ENCODE measurements at regions not wholly inside any gene's neighbourhood (a gene's known extent, or its start where the extent isn't known, plus 50 kb on each side); places are given as distances from the start of the nearest gene placed in this dataset.

DNA sequence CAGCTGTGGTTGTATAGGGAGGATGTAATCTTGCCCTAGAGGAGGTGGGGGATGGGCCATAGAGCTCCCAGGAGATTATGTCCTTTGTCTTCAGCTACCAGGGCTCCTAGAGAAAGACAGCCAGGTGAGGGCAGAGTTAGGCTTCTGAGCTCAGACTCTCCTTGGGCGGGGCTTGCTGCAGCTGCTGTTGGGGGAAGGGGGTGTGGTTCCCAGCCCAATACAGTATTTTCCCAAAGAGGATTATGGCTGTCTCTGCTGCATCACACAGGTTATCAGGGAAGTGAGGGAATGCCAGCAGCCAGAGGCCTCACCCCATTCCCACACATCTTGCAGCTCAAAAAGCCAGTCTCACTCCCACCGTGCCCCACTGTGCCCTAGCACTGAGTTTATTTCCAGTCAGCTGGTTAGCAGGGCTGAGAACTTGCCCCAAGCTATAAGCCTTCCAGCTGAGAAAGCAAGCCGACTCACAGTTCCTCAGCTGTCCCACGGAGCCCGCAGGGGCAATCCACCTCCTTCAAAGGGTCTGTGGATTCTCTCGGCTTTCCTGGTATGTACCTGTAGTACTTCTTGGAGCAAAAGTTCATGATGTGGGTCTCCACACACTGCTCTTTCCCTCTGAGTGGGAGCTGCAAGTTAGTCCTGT lies 217.3 kb upstream of the CPNE8 start:
- Histone ChIP-seq H3K14ac (ENCODE audit: low read length in 2 of 2) (no peak overlapping the region), H3K27ac (ENCODE audit: low read length, poor library complexity, severe bottlenecking) (no peak overlapping the region), H3K79me1 (replicated peaks; ENCODE audit: low read length, poor library complexity, severe bottlenecking) (no peaks in the 10 kb centered on the region), H2BK5ac (ENCODE audit: low read depth, low read length, poor library complexity, severe bottlenecking) (no peak overlapping the region), H4K91ac (ENCODE audit: low read length) (no peak overlapping the region), H2AK5ac (ENCODE audit: low read length, severe bottlenecking) (no peak overlapping the region), H3K23ac (ENCODE audit: low read length in 2 of 2) (no peak overlapping the region), H2BK120ac (ENCODE audit: low read depth, low read length) (no peak overlapping the region), H3K4me2 (ENCODE audit: low read length, poor library complexity, severe bottlenecking) (no peak overlapping the region), H2AFZ (ENCODE audit: low read depth, low read length) (no peak overlapping the region), H3K27me3 (ENCODE audit: control insufficient read depth in 1 of 2, insufficient read depth in 1 of 2, low read length in 2 of 2) (no peaks in the 10 kb centered on the region), H2BK15ac (ENCODE audit: low read depth, poor library complexity, severe bottlenecking) (no peak overlapping the region), H3K9ac (ENCODE audit: low read length) (no peak overlapping the region), H3K4me1 (ENCODE audit: control insufficient read depth, insufficient read depth, low read depth, low read length) (no peaks in the 10 kb centered on the region), H2BK12ac (ENCODE audit: low read length in 2 of 2) (no peak overlapping the region), H4K8ac (ENCODE audit: low read length) (no peak overlapping the region), H3K4me3 (ENCODE audit: insufficient read depth in 1 of 2, low read depth in 1 of 2, low read length in 2 of 2) (no peak overlapping the region), H3K18ac (ENCODE audit: low read depth in 1 of 2, low read length in 2 of 2) (peak overlapping the region in 1 of 2 experiments; percentile 28), H3K4ac (ENCODE audit: low read depth in 1 of 2, low read length in 2 of 2) (no peak overlapping the region), H3K9me3 (ENCODE audit: control insufficient read depth, low read length) (no peaks in the 10 kb centered on the region), H3K36me3 (ENCODE audit: control insufficient read depth in 1 of 2, insufficient read depth in 2 of 2, low read depth in 1 of 2, low read length in 2 of 2) (no peaks in the 10 kb centered on the region)
- 71% methylated on average over 6 of the region's 6 CpGs for WGBS
- DNase-seq, result no peak

DNA sequence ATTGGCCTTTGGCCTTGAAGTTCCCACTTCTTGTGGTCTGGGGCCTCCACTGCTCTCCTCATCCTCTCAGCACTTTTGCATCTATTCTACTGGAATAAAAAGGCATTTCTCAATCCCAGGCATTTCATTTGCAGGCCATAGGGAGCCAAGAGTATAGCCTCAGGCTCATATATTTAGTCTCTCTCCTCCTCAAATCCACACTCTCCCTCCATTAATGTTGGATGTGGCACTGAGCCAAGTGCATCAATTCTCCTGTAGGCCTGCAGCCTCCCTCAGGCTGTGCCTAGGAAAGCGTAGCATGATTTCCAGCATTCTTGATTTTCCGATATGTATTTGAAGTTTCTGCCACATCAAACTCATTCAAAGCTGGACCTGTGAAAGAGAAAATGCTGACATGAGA lies 211.5 kb upstream of the CPNE8 start:
- Histone ChIP-seq H3K4me1 (ENCODE audit: control insufficient read depth, insufficient read depth, low read depth, low read length) (no peaks in the 10 kb centered on the region), H3K27me3 (ENCODE audit: control insufficient read depth in 1 of 2, insufficient read depth in 1 of 2, low read length in 2 of 2) (no peaks in the 10 kb centered on the region), H3K4ac (ENCODE audit: low read depth in 1 of 2, low read length in 2 of 2) (no peak overlapping the region), H3K18ac (ENCODE audit: low read depth in 1 of 2, low read length in 2 of 2) (no peak overlapping the region), H2BK15ac (ENCODE audit: low read depth, poor library complexity, severe bottlenecking) (no peak overlapping the region), H3K36me3 (ENCODE audit: control insufficient read depth in 1 of 2, insufficient read depth in 2 of 2, low read depth in 1 of 2, low read length in 2 of 2) (no peaks in the 10 kb centered on the region), H2BK120ac (ENCODE audit: low read depth, low read length) (no peak overlapping the region), H3K79me1 (replicated peaks; ENCODE audit: low read length, poor library complexity, severe bottlenecking) (no peaks in the 10 kb centered on the region), H3K27ac (ENCODE audit: low read length, poor library complexity, severe bottlenecking) (no peak overlapping the region), H3K9me3 (ENCODE audit: control insufficient read depth, low read length) (no peaks in the 10 kb centered on the region), H4K8ac (ENCODE audit: low read length) (no peak overlapping the region), H3K9ac (ENCODE audit: low read length) (no peak overlapping the region), H2AK5ac (ENCODE audit: low read length, severe bottlenecking) (no peak overlapping the region), H2BK5ac (ENCODE audit: low read depth, low read length, poor library complexity, severe bottlenecking) (no peak overlapping the region), H3K23ac (ENCODE audit: low read length in 2 of 2) (no peak overlapping the region), H3K4me3 (ENCODE audit: insufficient read depth in 1 of 2, low read depth in 1 of 2, low read length in 2 of 2) (no peak overlapping the region), H3K4me2 (ENCODE audit: low read length, poor library complexity, severe bottlenecking) (no peak overlapping the region), H2BK12ac (ENCODE audit: low read length in 2 of 2) (no peak overlapping the region), H4K91ac (ENCODE audit: low read length) (no peak overlapping the region), H3K14ac (ENCODE audit: low read length in 2 of 2) (no peak overlapping the region), H2AFZ (ENCODE audit: low read depth, low read length) (no peak overlapping the region)
- no peak for DNase-seq
- 100% methylated on average over 2 of the region's 2 CpGs for WGBS

DNA sequence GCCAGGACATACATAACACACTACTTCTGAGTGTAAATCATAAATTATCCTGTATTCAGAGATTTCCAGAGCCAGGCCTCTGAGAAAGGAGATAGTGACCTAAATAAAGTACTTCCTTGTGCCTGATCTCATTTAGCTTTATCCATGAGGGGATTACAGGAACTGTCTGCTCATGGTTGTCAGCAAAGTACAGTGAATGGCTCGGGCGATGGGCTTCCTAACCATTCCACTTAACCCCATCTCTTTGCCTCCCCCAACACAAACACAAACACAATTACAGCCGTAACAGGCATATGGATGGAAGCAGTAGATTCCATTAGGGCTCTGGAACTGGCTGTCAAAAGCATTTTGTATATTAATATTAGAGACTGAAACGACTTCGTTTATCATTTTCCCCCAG lies 206.7 kb upstream of the CPNE8 start:
- 75% methylated on average over 2 of the region's 5 CpGs for WGBS

GRCh38 chr12:39105111-39105510 lies 199.7 kb upstream of the CPNE8 start:
- no peak overlapping the region for H2BK12ac ChIP-seq (ENCODE audit: low read length in 2 of 2)
- H2AFZ ChIP-seq (ENCODE audit: low read depth, low read length), result no peak overlapping the region
- no peak overlapping the region for H2BK5ac ChIP-seq (ENCODE audit: low read depth, low read length, poor library complexity, severe bottlenecking)
- no peak overlapping the region for H4K91ac ChIP-seq (ENCODE audit: low read length)
- no peak overlapping the region for H3K4ac ChIP-seq (ENCODE audit: low read depth in 1 of 2, low read length in 2 of 2)
- no peak overlapping the region for H4K8ac ChIP-seq (ENCODE audit: low read length)
- no peak overlapping the region for H2BK120ac ChIP-seq (ENCODE audit: low read depth, low read length)
- peaks cover 0 to 3% of the 10 kb centered on the region in 2 experiments for H3K27me3 ChIP-seq (ENCODE audit: control insufficient read depth in 1 of 2, insufficient read depth in 1 of 2, low read length in 2 of 2)
- H2BK15ac ChIP-seq (ENCODE audit: low read depth, poor library complexity, severe bottlenecking), result no peak overlapping the region
- no peak overlapping the region for H3K18ac ChIP-seq (ENCODE audit: low read depth in 1 of 2, low read length in 2 of 2)
- H3K4me2 ChIP-seq (ENCODE audit: low read length, poor library complexity, severe bottlenecking), result no peak overlapping the region
- no peak overlapping the region for H3K23ac ChIP-seq (ENCODE audit: low read length in 2 of 2)
- H3K36me3 ChIP-seq (ENCODE audit: control insufficient read depth in 1 of 2, insufficient read depth in 2 of 2, low read depth in 1 of 2, low read length in 2 of 2), result no peaks in the 10 kb centered on the region
- no peak overlapping the region for H3K27ac ChIP-seq (ENCODE audit: low read length, poor library complexity, severe bottlenecking)
- H3K79me1 ChIP-seq (replicated peaks; ENCODE audit: low read length, poor library complexity, severe bottlenecking), result no peaks in the 10 kb centered on the region
- no peak overlapping the region for H3K4me3 ChIP-seq (ENCODE audit: insufficient read depth in 1 of 2, low read depth in 1 of 2, low read length in 2 of 2)
- H3K9ac ChIP-seq (ENCODE audit: low read length), result no peak overlapping the region
- no peak overlapping the region for H3K14ac ChIP-seq (ENCODE audit: low read length in 2 of 2)
- no peaks in the 10 kb centered on the region for H3K4me1 ChIP-seq (ENCODE audit: control insufficient read depth, insufficient read depth, low read depth, low read length)
- H2AK5ac ChIP-seq (ENCODE audit: low read length, severe bottlenecking), result no peak overlapping the region
- H3K9me3 ChIP-seq (ENCODE audit: control insufficient read depth, low read length), result no peaks in the 10 kb centered on the region
- no peak for DNase-seq

More for the DNA sequence above, 206.7 kb upstream of the CPNE8 start:
- H3K23ac ChIP-seq (ENCODE audit: low read length in 2 of 2), result no peak overlapping the region
- H2AK5ac ChIP-seq (ENCODE audit: low read length, severe bottlenecking), result no peak overlapping the region
- H2BK120ac ChIP-seq (ENCODE audit: low read depth, low read length), result no peak overlapping the region
- no peak overlapping the region for H3K4me3 ChIP-seq (ENCODE audit: insufficient read depth in 1 of 2, low read depth in 1 of 2, low read length in 2 of 2)
- H3K9me3 ChIP-seq (ENCODE audit: control insufficient read depth, low read length), result no peaks in the 10 kb centered on the region
- H2BK12ac ChIP-seq (ENCODE audit: low read length in 2 of 2), result no peak overlapping the region
- H3K14ac ChIP-seq (ENCODE audit: low read length in 2 of 2), result no peak overlapping the region
- peaks cover 0 to 3% of the 10 kb centered on the region in 2 experiments for H3K27me3 ChIP-seq (ENCODE audit: control insufficient read depth in 1 of 2, insufficient read depth in 1 of 2, low read length in 2 of 2)
- H3K4ac ChIP-seq (ENCODE audit: low read depth in 1 of 2, low read length in 2 of 2), result no peak overlapping the region
- H3K4me1 ChIP-seq (ENCODE audit: control insufficient read depth, insufficient read depth, low read depth, low read length), result no peaks in the 10 kb centered on the region
- H4K91ac ChIP-seq (ENCODE audit: low read length), result no peak overlapping the region
- H3K18ac ChIP-seq (ENCODE audit: low read depth in 1 of 2, low read length in 2 of 2), result no peak overlapping the region
- no peak overlapping the region for H3K9ac ChIP-seq (ENCODE audit: low read length)
- H4K8ac ChIP-seq (ENCODE audit: low read length), result no peak overlapping the region
- H2AFZ ChIP-seq (ENCODE audit: low read depth, low read length), result no peak overlapping the region
- no peak overlapping the region for H3K27ac ChIP-seq (ENCODE audit: low read length, poor library complexity, severe bottlenecking)
- H3K79me1 ChIP-seq (replicated peaks; ENCODE audit: low read length, poor library complexity, severe bottlenecking), result no peaks in the 10 kb centered on the region
- no peak overlapping the region for H3K4me2 ChIP-seq (ENCODE audit: low read length, poor library complexity, severe bottlenecking)
- no peaks in the 10 kb centered on the region for H3K36me3 ChIP-seq (ENCODE audit: control insufficient read depth in 1 of 2, insufficient read depth in 2 of 2, low read depth in 1 of 2, low read length in 2 of 2)
- no peak for DNase-seq
- H2BK5ac ChIP-seq (ENCODE audit: low read depth, low read length, poor library complexity, severe bottlenecking), result no peak overlapping the region
- no peak overlapping the region for H2BK15ac ChIP-seq (ENCODE audit: low read depth, poor library complexity, severe bottlenecking)
